PFSK-1 (cell line): ENCODE measurements at regions not wholly inside any gene's neighbourhood (a gene's known extent, or its start where the extent isn't known, plus 50 kb on each side); places are given as distances from the start of the nearest gene placed in this dataset.

Source experiments
- FOXP2 ChIP-seq: optimal IDR thresholded peaks from 2 replicates; pipeline ENCODE3; 2011; ENCODE audit warnings: borderline replicate concordance, control low read depth, inconsistent platforms; ENCODE audit not compliant: insufficient read depth; ENCODE audit errors: extremely low read length, extremely low read depth
- POLR2AphosphoS5 ChIP-seq: IDR thresholded peaks from 2 replicates; pipeline ENCODE4 v1.6.1; 2012; ENCODE audit warnings: low read depth, mild to moderate bottlenecking, control low read depth, low read length, moderate library complexity
- SIN3A ChIP-seq: IDR thresholded peaks from 2 replicates; pipeline ENCODE4 v1.6.1; 2012; ENCODE audit warnings: mild to moderate bottlenecking, low read length, moderate library complexity, borderline replicate concordance; ENCODE audit not compliant: insufficient read depth
- TAF1 ChIP-seq: IDR thresholded peaks from 2 replicates; pipeline ENCODE4 v1.6.1; 2012; ENCODE audit warnings: low read length, control low read depth, borderline replicate concordance; ENCODE audit not compliant: insufficient read depth
- TF ChIP-seq, protein P1 (sequence below), 2 experiments: IDR thresholded peaks; 2 replicates each; pipeline versions ENCODE4 v1.6.1 to v1.8.0; 2011 to 2012; ENCODE audit warnings: low read depth in 2 of 2, low read length in 2 of 2, control low read depth in 1 of 2, inconsistent platforms in 1 of 2, mild to moderate bottlenecking in 1 of 2, moderate library complexity in 1 of 2; ENCODE audit not compliant: insufficient read depth in 1 of 2

DNA sequence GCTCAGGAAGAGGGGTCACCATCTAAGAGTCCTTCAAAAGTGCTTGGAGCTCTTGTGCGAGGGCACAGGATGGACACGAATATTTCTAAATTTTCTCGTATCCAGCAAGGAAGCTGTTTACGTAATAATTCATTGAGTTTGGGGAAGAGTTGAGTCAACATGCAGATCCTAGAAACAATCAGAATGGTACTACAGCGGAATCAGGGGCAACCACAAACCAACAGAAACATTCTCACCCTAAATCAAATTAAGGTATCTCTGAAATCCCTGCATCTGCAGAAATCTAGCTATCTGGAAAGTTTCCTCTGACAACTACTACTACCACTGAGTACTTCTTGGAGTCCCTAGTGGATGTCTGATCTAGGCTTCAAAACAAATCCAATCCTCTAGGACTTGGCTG is 352.4 kb downstream of the LTN1 start:
- TF ChIP-seq TAF1 (no peak), SIN3A (no peak), FOXP2 (no peak), POLR2AphosphoS5 (no peak)
- TF ChIP-seq, protein P1, sequence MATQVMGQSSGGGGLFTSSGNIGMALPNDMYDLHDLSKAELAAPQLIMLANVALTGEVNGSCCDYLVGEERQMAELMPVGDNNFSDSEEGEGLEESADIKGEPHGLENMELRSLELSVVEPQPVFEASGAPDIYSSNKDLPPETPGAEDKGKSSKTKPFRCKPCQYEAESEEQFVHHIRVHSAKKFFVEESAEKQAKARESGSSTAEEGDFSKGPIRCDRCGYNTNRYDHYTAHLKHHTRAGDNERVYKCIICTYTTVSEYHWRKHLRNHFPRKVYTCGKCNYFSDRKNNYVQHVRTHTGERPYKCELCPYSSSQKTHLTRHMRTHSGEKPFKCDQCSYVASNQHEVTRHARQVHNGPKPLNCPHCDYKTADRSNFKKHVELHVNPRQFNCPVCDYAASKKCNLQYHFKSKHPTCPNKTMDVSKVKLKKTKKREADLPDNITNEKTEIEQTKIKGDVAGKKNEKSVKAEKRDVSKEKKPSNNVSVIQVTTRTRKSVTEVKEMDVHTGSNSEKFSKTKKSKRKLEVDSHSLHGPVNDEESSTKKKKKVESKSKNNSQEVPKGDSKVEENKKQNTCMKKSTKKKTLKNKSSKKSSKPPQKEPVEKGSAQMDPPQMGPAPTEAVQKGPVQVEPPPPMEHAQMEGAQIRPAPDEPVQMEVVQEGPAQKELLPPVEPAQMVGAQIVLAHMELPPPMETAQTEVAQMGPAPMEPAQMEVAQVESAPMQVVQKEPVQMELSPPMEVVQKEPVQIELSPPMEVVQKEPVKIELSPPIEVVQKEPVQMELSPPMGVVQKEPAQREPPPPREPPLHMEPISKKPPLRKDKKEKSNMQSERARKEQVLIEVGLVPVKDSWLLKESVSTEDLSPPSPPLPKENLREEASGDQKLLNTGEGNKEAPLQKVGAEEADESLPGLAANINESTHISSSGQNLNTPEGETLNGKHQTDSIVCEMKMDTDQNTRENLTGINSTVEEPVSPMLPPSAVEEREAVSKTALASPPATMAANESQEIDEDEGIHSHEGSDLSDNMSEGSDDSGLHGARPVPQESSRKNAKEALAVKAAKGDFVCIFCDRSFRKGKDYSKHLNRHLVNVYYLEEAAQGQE (IDR thresholded peaks at IDR 0.05; ENCODE audit: insufficient read depth in 1 of 2, low read depth in 2 of 2, low read length in 2 of 2): no peak

DNA sequence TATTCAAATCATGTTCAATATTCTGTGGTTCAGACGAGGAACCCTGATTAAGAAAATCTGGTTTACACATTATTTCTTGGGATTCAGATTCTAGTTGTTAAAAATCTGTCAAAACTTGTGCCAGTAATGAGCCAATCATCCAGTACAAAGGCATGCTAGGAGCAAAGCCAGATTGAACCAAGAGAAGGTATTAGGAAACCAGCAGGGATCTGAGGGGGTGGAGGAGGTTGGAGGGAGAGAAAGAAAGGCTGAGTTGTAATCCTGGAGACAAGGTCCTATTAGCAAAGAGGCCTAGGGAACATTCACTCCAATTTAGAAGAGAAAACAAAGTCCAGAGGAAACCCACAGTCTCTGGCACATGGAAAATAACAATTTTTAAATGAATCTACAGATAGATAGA is 352.9 kb downstream of the LTN1 start:
- TF ChIP-seq POLR2AphosphoS5 (no peak), SIN3A (no peak), FOXP2 (no peak), TAF1 (no peak)
- TF ChIP-seq, protein P1 (IDR thresholded peaks at IDR 0.05; ENCODE audit: insufficient read depth in 1 of 2, low read depth in 2 of 2, low read length in 2 of 2): no peak

DNA sequence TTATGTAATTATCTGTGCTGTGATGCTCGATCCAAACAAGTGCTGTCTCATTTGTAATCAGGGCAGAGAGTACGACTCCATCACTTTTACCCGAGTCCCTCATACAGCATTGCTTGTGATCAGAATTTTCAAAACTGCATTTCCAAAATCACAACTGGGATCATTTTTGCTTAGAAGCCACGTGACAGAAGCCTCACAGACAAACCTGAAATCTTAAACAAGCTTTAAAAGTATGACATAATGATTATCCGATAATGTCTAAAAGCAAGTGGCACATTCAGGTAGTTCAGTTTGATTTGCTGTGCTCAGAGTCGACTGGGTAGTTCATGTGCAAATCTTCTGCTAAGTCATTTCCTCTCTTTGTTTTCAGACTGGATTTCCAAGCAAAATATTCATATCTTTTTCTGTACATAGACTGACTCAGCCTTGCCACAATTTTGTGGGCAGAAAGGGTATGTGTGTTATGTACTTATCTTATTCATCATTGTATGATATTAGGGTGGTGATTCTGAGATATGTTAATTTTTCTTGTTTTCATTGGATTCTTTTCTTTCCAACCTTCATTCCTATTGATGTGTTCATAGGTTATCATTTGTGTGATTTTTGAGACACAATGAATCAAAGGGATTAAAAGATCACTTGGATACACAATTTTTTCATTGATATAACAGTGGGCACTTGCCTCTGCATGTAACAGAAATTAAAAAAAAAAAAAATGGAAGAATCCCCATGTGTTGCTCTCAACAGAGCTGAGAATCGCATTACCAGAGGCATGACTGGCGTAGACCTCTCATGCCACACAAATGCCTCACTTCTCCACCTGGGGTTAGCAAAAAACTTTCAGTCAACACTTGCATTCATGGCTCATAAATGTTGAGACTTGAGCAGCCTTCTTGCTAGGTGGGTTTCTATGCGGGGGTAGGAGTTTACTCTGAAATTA is 355.7 kb downstream of the LTN1 start:
- TF ChIP-seq TAF1 (no peak), SIN3A (no peak), FOXP2 (no peak), POLR2AphosphoS5 (no peak)
- TF ChIP-seq, protein P1 (IDR thresholded peaks at IDR 0.05; ENCODE audit: insufficient read depth in 1 of 2, low read depth in 2 of 2, low read length in 2 of 2): no peak

DNA sequence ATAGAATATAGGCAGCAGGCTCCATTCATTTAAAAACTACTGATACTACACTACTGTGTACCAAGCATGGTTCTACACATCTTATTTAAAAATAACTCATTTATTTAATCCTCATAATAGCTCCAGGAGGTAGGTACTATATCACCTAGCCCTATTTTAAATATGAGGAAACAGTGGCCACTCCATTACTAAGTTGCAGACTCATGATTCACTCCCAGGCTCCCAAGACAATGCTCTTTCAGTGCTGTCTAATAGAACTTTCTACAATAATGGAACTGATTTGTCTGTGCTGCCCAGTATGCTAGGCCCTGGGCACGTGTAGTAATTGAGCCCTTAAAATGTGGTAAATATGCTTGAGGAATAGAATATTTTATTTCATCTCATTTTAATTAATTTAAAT is 357.1 kb downstream of the LTN1 start:
- TF ChIP-seq SIN3A (no peak), TAF1 (no peak), FOXP2 (no peak), POLR2AphosphoS5 (no peak)
- TF ChIP-seq, protein P1 (IDR thresholded peaks at IDR 0.05; ENCODE audit: insufficient read depth in 1 of 2, low read depth in 2 of 2, low read length in 2 of 2): no peak
